Effector CD4-positive, alpha-beta T cell (primary cell): ENCODE measurements at regions not wholly inside any gene's neighbourhood (a gene's known extent, or its start where the extent isn't known, plus 50 kb on each side); places are given as distances from the start of the nearest gene placed in this dataset.

Experiments
- DNase-seq: peaks from one replicate; pipeline ENCODE4 v3.0.0-alpha.2; 2020

DNA sequence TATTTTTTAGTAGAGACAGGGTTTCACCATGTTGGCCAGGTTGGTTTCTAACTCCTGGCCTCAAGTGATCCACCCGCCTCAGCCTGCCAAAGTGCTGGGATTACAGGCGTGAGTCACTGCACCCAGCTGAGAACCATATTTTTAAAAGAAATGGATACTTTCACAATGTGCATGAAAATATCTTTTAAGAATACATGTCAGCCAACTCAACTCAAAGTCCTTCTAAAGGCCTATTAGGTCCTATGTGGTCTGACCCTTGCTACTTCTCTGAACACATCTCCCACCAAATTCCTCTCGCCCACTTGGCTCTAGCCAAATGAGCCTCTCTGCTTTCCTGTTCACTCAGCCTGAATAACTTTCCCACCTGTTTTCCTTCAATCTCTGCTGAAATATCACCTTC, 119.6 kb downstream of the MTX2 start:
- DNase-seq, result no peak

- DNase-seq, result no peak
Observed at GRCh38 chr2:176390276-176391147, 121.3 kb downstream of the MTX2 start.

GRCh38 chr2:176391148-176391419, 121.8 kb downstream of the MTX2 start:
- no peak for DNase-seq

DNA sequence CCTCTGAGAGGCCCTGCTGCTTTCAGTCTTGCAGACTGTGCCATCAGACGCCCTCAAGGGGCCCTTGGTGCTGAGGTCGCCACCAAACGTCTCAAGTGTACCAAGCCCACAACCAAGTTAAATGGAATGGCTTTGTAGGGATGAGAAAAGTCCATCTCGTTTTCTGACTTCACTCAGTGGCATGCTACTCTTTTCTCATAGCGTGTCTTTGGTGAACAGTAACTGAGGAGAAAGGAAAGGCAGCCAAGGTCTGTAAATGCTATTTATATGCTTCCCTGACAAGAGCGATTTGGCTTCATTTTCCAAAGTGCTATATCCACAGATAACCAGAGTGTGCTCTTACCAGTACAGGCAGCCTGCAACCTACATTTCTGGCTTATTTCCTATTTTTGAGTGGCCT, 123.0 kb downstream of the MTX2 start:
- DNase-seq, result no peak

GRCh38 chr2:176392744-176393414, 123.6 kb downstream of the MTX2 start:
- no peak for DNase-seq

GRCh38 chr2:176395273-176395854, 126.1 kb downstream of the MTX2 start:
- DNase-seq, result no peak

DNA sequence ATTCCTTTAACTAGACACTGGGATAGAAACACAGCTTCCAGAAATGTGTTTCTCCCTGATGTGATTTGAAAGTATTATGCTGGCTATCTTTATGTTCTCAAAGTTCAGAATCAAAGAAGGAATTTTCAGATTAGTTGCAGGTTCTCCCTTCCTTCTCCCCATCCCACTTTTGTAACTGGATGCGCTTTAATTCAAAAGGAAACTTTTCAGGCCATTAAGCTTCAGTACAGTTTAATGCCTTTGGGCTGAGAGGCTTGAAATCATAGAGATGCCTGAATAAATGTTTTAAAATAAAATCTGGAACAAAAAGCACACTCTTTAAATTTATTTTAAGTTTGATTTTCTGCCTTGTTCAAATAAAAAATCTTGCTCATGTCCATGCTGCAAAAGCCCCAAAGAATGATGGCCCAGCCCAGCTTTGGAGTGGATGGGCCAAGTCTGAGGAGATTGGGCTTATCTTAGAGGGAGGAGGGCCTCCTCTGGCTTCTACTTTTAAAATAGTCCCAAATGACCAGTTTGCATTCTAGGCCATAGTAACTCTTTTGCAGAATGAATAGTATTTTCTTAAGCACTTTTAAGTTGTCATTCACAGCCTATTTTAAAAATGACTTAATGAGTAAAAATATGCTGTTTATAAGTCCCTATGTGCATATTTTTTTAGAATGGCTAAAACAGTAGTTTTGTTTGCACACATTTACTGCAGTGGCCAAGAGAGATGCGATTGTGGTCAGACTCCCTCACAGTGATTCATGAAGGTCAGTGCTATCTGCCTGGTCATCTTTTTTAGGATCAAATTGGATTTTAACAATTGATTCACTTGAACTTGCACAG, 129.2 kb downstream of the MTX2 start:
- DNase-seq, result no peak

- no peak for DNase-seq
Observed at GRCh38 chr2:176399074-176399598, 129.9 kb downstream of the MTX2 start.

GRCh38 chr2:176405477-176405876, 136.2 kb downstream of the MTX2 start:
- no peak for DNase-seq

GRCh38 chr2:176407706-176408105, 138.5 kb downstream of the MTX2 start:
- DNase-seq, result no peak

GRCh38 chr2:176409671-176410070, 140.4 kb downstream of the MTX2 start:
- no peak for DNase-seq

- DNase-seq, result no peak
Observed at GRCh38 chr2:176412136-176412535, 142.9 kb downstream of the MTX2 start.

DNA sequence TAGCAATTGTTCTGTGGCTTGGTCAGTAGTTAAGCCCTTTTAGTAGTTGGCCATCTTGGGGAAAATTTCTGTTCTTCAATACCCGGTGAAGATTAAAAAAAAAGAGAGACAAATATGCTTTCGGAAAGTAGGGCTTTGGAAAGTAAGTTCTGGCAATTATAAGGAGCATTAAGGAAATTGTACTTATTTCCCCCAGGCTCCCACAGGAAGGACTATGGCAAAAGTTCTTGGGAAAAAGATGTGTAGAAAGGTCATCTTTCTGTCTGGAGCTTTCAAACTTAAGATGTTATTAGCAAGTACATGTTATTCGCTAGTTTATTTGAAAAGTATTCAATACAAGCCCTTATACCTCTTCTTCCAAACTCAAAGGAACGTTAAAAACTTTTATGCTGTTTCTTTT, 144.5 kb downstream of the MTX2 start:
- DNase-seq, result no peak

- DNase-seq, result no peak
Observed at GRCh38 chr2:176414641-176415040, 145.4 kb downstream of the MTX2 start.

DNA sequence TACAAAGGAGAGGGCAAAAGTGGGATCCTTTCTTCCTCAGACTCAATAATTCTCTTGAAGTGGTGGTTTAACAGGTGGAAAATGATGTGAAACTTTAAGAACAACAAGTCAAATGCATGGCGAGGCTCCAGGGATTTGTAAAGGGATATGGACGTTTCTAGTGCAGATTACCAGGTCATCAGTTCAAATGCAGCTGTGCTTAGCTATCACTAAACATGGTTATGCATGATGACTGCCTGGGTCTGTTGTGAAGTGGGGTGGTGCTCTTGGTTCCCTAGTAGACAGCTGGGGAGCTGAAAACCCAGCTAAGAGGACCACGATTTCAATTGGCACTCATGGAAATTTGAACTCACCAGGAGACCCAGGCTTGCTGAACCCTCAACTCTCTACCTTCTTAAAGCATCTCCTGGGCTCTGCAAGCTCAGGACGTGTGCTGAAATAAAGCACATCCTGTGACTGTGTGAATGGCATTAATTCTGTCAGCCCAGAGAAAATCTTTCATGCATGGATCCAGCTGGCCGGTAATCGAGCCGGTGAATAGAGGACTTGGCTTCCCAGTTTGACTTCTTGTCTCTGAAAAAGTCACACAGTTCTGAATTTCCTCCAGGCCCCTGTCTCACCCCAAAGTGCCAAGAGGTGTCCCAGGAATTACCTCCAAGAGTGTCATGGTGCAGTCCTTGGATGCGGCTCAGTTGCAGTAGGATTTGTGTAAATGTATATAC, 146.1 kb downstream of the MTX2 start:
- no peak for DNase-seq

GRCh38 chr2:176415937-176416499, 146.8 kb downstream of the MTX2 start:
- DNase-seq, result no peak

DNA sequence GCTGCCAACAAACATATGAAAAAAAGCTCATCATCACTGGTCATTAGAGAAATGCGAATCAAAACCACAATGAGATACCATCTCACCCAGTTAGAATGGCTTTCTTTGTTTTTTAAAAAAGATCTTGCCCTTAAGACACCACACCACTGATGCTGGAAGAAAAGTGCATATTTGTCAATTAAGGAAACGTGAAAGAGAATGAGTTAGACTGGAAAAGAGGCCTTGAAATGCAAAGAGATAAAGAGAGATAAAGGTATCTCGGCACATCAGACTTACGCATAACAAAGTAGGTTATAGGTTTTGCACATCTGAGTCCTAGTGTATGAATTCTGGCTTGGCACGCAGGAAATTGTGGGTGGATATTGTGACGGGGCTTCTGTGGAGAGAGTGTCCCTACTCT, 149.5 kb downstream of the MTX2 start:
- no peak for DNase-seq

GRCh38 chr2:176419591-176420071, 150.4 kb downstream of the MTX2 start:
- no peak for DNase-seq

- DNase-seq, result no peak
Observed at GRCh38 chr2:176421297-176422050, 152.2 kb downstream of the MTX2 start.

DNA sequence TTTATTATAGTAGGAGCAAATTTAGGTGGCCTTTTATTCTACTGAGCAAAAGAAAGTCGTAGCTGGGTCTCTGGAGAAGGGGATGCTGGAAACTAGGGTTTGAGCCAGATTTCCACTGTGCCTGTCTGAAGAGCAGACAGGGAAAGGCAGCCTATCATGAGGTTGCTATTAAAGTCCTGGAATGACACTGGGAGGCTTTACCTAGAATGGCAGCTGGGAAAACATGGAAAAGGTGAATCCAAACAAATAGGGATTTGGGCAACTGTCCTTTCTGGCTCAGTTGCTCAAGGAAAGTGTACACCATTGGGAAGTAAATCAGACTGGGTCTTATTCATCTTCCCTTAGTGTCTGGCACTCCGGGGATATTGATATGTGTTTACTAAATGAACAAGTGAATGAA, 154.6 kb downstream of the MTX2 start:
- DNase-seq, result no peak

DNA sequence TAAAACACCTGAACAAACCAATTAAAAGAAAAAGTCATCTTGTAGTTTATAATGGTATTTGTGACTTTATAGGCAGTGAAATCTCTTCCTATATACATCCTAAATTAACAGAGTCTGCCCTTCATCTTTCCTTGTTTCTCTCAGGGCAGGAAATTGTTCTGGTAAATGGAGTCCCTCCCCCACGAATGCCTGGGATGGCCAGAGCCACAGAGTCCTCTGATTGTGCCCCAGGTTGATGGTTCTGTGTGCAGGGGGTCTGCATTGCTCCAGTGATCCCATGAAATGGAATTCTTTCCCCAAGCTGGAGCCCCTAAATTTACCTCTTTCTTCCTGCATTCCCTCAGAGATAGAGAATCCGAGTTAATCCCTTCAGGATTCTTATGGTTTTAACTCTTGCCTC, 155.5 kb downstream of the MTX2 start:
- DNase-seq, result no peak
